HepG2 (cell line): ENCODE measurements at regions not wholly inside any gene's neighbourhood (a gene's known extent, or its start where the extent isn't known, plus 50 kb on each side); places are given as distances from the start of the nearest gene placed in this dataset.

Experiments
- ATAC-seq: fragments of 200-7000 bp; cut with Tn5 transposase; 3 replicates; pipeline ENCODE4 v1.9.1; 2020; ENCODE audit warnings: mild to moderate bottlenecking, moderate library complexity
- BruUV-seq: library from RNA; stranded (reverse); fragments of 400-500 nt; replicated peaks from 2 replicates; lab custom pipeline; 2021; lab: Mats Ljungman, UMichigan
- CTCF ChIA-PET: fragments of 300-600 bp; formaldehyde crosslinking; extraction: SDS; loops from one replicate; lab custom pipeline; 2021; ENCODE audit warnings: low total read pairs, inconsistent platforms, low intra/inter-chr PET ratio; lab: Yijun Ruan, JAX
- POLR2A ChIA-PET: fragments of 350-600 bp; sonication (Branson Sonifier 250); formaldehyde crosslinking; loops from one replicate; lab custom pipeline; 2020; ENCODE audit warnings: antibody characterized with exemption, inconsistent platforms; lab: Yijun Ruan, JAX
- DNase-seq: peaks from one replicate; pipeline ENCODE4 v3.0.0-alpha.2; 2015; ENCODE audit warnings: low spot score
- FAIRE-seq: peaks from 3 replicates; lab custom pipeline; 2011; peaks lifted over from hg19 to GRCh38; lab: Jason Lieb, UNC
- H2AFZ ChIP-seq: one replicate; pipeline ENCODE4 v1.6.1; 2011; ENCODE audit warnings: low read length, inconsistent platforms
- H3K27ac ChIP-seq: fragments of 300-600 bp; 3 replicates; pipeline ENCODE4 v1.8.0; 2011; ENCODE audit warnings: mixed run types, mild to moderate bottlenecking, mixed read lengths, low read length, inconsistent platforms; ENCODE audit not compliant: insufficient read depth; ENCODE audit errors: extremely low read length
- H3K27me3 ChIP-seq, 2 experiments: fragments of 200-600 bp in 1 of 2; 2 replicates in 1 of 2; 3 replicates in 1 of 2; pipeline versions ENCODE4 v1.6.0 to v1.8.0; 2011; ENCODE audit warnings: low read length in 2 of 2, mild to moderate bottlenecking in 2 of 2, moderate library complexity in 2 of 2, inconsistent platforms in 1 of 2; ENCODE audit not compliant: insufficient read depth in 2 of 2, control insufficient read depth in 1 of 2
- H3K36me3 ChIP-seq, 2 experiments: fragments of 200-600 bp in 1 of 2; replicated peaks in 1 of 2; 2 replicates in 1 of 2; 3 replicates in 1 of 2; pipeline versions ENCODE4 v1.5.1 to v1.8.0; 2011; ENCODE audit warnings: low read length in 2 of 2, inconsistent platforms in 1 of 2; ENCODE audit not compliant: insufficient read depth in 2 of 2, control insufficient read depth in 1 of 2
- H3K4me1 ChIP-seq: 2 replicates; pipeline ENCODE4 v1.5.1; 2012; ENCODE audit warnings: low read length, inconsistent platforms; ENCODE audit not compliant: insufficient read depth
- H3K4me2 ChIP-seq: 2 replicates; pipeline ENCODE4 v1.6.0; 2011; ENCODE audit warnings: low read depth, low read length, inconsistent platforms
- H3K4me3 ChIP-seq, 3 experiments: fragments of 200-600 bp in 1 of 3; sonication (generic), shearing (Covaris generic) in 1 of 3; replicated peaks in 1 of 3; 2 replicates each; pipeline ENCODE4 v1.5.1; 2011 to 2016; ENCODE audit warnings: low read length in 3 of 3, inconsistent platforms in 2 of 3, low read depth in 2 of 3, mild to moderate bottlenecking in 2 of 3, control low read depth in 1 of 3, mixed read lengths in 1 of 3; ENCODE audit not compliant: insufficient read depth in 1 of 3
- H3K79me2 ChIP-seq: one replicate; pipeline ENCODE4 v1.6.1; 2011; ENCODE audit warnings: low read length, inconsistent platforms; ENCODE audit not compliant: insufficient read depth
- H3K9ac ChIP-seq: 2 replicates; pipeline ENCODE4 v1.6.0; 2011; ENCODE audit warnings: mild to moderate bottlenecking, low read depth, low read length, inconsistent platforms; ENCODE audit not compliant: insufficient read depth
- H3K9me3 ChIP-seq: 2 replicates; pipeline ENCODE4 v1.5.1; 2012; ENCODE audit warnings: mild to moderate bottlenecking, low read length
- H4K20me1 ChIP-seq: 2 replicates; pipeline ENCODE4 v1.6.0; 2011; ENCODE audit warnings: inconsistent platforms, mild to moderate bottlenecking, low read length, moderate library complexity; ENCODE audit not compliant: insufficient read depth
- ARHGAP35 ChIP-seq: sonication (generic); formaldehyde crosslinking; IDR thresholded peaks from 2 replicates; pipeline ENCODE4 v1.9.0; 2022; ENCODE audit warnings: mild to moderate bottlenecking, inconsistent platforms, moderate library complexity, missing genetic modification reagents, borderline replicate concordance
- FIP1L1 ChIP-seq: fragments of 200-400 bp; formaldehyde crosslinking; IDR thresholded peaks from 2 replicates; pipeline ENCODE4 v1.6.1; 2018; ENCODE audit warnings: low read depth, mild to moderate bottlenecking, low read length, moderate library complexity, borderline replicate concordance; ENCODE audit not compliant: insufficient read depth
- KIAA2018 ChIP-seq: sonication (generic); formaldehyde crosslinking; IDR thresholded peaks from 2 replicates; pipeline ENCODE4 v1.5.0; 2020; ENCODE audit warnings: mild to moderate bottlenecking, missing genetic modification reagents, borderline replicate concordance
- NFYC ChIP-seq: IDR thresholded peaks from 2 replicates; pipeline ENCODE4 v1.6.1; 2016; ENCODE audit warnings: missing genetic modification reagents, missing compliant biosample characterization
- ZFP1 ChIP-seq: IDR thresholded peaks from 2 replicates; pipeline ENCODE4 v1.6.1; 2016
- ZNF225 ChIP-seq: sonication (generic); formaldehyde crosslinking; IDR thresholded peaks from 2 replicates; pipeline ENCODE4 v1.4.0; 2020; ENCODE audit warnings: mild to moderate bottlenecking, missing genetic modification reagents
- ZNF558 ChIP-seq: sonication (generic); formaldehyde crosslinking; IDR thresholded peaks from 2 replicates; pipeline ENCODE4 v1.9.0; 2022; ENCODE audit warnings: mild to moderate bottlenecking, missing genetic modification reagents, borderline replicate concordance
- ZNF577 ChIP-seq: sonication (generic); formaldehyde crosslinking; IDR thresholded peaks from 2 replicates; pipeline ENCODE4 v1.4.0; 2020; ENCODE audit warnings: mild to moderate bottlenecking, low read depth, missing genetic modification reagents, borderline replicate concordance
- WGBS: methylation state at CpG from one replicate; pipeline ENCODE4 v1.1.6; 2017; ENCODE audit warnings: low lambda C conversion rate; 5-methylcytosine and 5-hydroxymethylcytosine counted together
- in situ Hi-C: cut with HindIII; loops from 2 replicates; pipeline ENCODE4 v1.10.0; 2017; ENCODE audit warnings: low pct_unique_long_range_greater_than_20kb; ENCODE audit not compliant: extremely low pct_ligation_motif_present
- intact Hi-C: fragments of 100-400 bp; cut with micrococcal nuclease; formaldehyde crosslinking; loops from one replicate; pipeline ENCODE4 v1.10.0; 2022; ENCODE audit not compliant: unreplicated experiment

GRCh38 chr3:130576375-130577266 is 59.6 kb downstream of the COL6A6 start:
- Histone ChIP-seq H2AFZ (no peak overlapping the region), H3K27me3 (no peaks in the 10 kb centered on the region), H3K4me3 (no peak overlapping the region), H3K4me1 (no peaks in the 10 kb centered on the region), H3K9ac (no peak overlapping the region), H3K79me2 (no peaks in the 10 kb centered on the region), H3K4me2 (no peak overlapping the region), H3K36me3 (no peaks in the 10 kb centered on the region)
- intact Hi-C loops (no loop called here), in situ Hi-C loops (no loop called here)
- POLR2A ChIA-PET = no interaction called here
- FAIRE-seq (no peak), DNase-seq (no peak)
- TF ChIP-seq NFYC (no peak), ARHGAP35 (CRISPR knock-in tag) (no peak), ZNF558 (CRISPR knock-in tag) (no peak), KIAA2018 (CRISPR knock-in tag) (no peak), FIP1L1 (no peak), ZNF225 (no peak), ZNF577 (CRISPR knock-in tag) (no peak), ZFP1 (CRISPR knock-in tag) (no peak)
- TF ChIP-seq, all 625 proteins: peak for 0
- no peaks in the 10 kb centered on the region for H3K9me3 ChIP-seq
- no peaks in the 10 kb centered on the region for H4K20me1 ChIP-seq
- 2% methylated on average over 3 of the region's 3 CpGs for WGBS
- BruUV-seq = no TSS peak
- no peak for ATAC-seq
- CTCF ChIA-PET = no interaction called here
- H3K27ac ChIP-seq = no peak overlapping the region
